ENCODE measurements at regions not wholly inside any gene's neighbourhood (a gene's known extent, or its start where the extent isn't known, plus 50 kb on each side); places are given as distances from the start of the nearest gene placed in this dataset.

DNA sequence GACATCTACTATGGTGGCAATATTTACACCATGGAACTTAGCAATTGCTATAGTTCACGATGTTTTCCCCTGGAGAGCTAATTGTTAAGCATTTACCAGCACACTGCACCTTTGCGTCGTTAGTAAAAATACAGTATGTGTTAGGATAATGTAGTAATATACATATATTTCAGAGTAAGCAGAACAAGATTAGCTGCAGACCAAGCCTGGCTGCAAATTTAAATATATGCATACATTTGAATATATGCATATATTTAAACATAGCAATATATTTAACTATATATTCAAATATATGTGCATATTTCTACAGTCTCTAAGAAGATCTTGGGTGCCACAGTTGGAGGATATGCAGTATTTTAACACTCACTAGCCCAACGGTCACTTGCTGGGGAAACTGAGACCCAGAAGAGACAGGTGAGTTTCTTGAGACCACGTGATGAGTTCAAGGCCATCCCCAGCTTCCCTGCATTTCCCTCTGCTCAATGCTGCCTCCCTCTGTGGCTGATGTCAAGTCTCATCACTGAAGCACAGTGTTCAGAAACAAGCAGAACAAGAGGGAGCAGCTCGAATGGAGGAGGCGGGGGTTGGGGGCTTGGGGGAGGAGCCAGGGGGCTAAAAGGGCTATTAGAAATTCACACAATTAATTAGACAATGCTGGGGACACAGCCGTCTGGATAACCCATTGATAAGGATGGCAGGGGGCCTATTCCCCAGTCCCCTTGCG, 708.0 kb downstream of the MED13L start:
- no peak for DNase-seq

GRCh38 chr12:115558281-115558680, 719.2 kb downstream of the MED13L start:
- no peak for DNase-seq

DNA sequence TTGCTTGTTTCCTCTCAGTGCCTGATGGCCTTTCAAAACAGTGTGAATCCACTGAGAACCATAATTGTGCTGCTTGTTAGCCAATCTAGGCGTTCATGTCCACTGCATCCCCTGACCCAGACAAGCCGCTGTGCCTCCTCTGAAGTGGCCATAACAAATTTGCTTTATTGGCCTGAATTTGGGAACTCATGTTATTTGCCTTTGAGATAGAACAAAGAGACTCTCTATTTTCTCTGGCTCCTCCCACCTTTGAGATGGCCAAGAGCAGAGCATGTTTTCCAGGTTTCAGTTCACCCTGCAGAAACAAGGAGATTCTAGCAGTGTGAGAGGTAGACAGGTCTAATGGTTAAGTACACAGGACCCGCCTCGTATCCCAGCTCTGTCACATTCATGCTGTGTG, 723.9 kb downstream of the MED13L start:
- no peak for DNase-seq

- DNase-seq = no peak
These were observed 734.2 kb downstream of the MED13L start for GRCh38 chr12:115543269-115543668.

DNA sequence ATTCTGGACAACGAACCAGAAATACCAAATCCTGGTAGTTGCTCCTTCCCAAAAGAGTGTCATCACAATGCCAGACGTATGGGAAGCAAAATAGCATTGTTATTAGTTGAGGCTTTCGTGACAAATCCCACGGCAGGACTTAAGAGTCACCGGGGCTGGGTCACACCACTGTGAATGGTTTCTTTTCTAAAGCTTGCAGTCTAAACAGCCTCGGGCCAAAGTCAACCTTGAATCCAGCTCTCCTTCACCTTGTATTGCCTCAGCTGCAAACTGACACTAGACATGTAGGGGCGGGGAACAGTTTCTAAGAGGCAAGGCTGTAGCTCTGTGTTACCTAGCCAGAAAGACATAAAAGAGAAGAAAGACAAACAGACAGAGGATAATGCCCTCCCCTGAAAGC, 734.8 kb downstream of the MED13L start:
- DNase-seq = no peak

- no peak for DNase-seq
These were observed 735.5 kb downstream of the MED13L start for GRCh38 chr12:115541891-115542421.

GRCh38 chr12:115528466-115528865, 749.0 kb downstream of the MED13L start:
- DNase-seq = no peak

DNA sequence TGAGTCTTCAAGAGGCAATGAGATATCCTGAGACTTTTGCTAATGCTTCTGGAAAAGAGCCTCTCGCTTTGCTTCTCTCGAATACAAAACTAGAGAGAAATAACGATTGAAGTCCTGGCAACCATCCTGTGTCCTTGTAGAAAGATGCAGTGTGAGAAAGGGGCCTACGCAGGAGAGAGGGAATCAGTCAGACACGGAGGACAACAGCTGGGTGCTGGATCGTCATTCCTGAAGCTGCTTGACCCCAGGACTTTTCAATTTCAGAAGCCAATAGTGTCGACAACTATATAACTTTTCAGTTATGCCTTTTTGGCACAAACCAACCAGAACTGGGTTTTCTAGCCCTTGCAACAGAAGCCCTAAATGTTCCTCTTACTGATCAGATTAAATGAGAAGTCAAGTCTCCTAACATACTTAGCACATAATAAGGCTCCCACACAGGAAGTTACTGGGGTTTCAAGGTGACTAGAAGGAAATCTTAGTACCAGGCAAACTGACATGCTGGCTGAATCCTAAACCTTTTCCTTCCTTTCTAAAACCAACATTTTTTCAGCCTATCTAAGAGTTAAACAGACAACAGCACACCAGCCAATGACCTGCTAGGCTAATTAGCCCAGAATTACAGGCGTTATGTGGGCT, 755.6 kb downstream of the MED13L start:
- DNase-seq = no peak

DNA sequence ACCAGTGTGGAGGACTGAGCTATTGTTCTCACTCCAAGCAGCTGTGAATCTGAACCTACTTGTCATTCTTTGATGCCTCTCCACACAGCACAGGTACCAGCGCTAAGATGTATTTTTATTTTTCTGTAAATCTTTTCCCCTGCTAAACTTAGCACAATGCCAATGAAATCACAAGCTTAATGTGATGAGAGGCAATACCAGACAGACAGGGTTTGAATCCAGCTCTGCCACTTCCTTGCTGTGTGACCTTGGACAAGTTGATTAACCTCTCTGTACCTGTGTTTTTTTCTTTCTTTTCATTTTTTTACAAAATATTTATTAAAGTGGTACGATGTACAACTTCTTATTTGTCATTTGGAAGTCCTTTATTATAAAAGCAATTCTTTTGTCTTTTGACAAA, 757.6 kb downstream of the MED13L start:
- no peak for DNase-seq

DNA sequence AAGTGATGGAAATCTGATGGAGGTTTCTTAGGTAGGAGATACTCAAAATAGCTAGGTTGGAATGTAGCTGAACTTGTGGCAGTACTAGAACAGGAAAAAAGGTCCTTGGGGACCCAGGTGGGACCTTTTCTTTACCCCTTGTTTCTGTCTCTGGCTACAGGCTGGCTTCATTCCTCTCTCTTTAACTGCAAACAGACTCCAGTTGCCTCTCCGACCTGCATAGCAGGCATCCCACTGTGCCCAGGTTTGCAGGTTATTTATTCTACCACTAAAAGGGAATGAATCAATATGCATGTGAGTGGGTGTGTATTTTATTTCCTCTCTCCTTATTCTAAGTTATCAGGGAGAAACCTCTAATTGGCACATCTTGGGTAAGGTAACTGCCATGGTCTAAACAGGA, 758.1 kb downstream of the MED13L start:
- DNase-seq = no peak

- no peak for DNase-seq
These were observed 759.6 kb downstream of the MED13L start for GRCh38 chr12:115517913-115518312.

GRCh38 chr12:115511986-115512711, 765.3 kb downstream of the MED13L start:
- DNase-seq = no peak

- no peak for DNase-seq
These were observed 766.2 kb downstream of the MED13L start for GRCh38 chr12:115511305-115511704.

DNA sequence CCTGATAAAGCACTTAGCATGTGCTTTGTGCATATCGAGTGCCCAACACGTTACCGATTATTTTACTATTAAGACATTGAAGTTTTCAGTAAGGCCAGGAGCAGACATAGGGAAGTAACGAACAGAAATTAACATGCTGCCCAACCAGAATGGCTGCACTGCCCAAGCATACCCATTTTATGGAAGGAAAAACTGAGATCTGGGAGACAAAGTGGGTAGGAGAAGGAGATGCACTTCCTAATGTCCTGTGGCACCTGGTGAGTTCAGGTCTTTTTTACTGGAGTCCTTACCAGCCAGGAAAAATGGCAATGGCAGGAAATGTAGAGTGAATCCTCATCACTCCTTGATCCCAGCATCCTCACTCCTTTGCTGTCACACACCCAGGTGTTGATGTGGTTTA, 768.5 kb downstream of the MED13L start:
- no peak for DNase-seq

DNA sequence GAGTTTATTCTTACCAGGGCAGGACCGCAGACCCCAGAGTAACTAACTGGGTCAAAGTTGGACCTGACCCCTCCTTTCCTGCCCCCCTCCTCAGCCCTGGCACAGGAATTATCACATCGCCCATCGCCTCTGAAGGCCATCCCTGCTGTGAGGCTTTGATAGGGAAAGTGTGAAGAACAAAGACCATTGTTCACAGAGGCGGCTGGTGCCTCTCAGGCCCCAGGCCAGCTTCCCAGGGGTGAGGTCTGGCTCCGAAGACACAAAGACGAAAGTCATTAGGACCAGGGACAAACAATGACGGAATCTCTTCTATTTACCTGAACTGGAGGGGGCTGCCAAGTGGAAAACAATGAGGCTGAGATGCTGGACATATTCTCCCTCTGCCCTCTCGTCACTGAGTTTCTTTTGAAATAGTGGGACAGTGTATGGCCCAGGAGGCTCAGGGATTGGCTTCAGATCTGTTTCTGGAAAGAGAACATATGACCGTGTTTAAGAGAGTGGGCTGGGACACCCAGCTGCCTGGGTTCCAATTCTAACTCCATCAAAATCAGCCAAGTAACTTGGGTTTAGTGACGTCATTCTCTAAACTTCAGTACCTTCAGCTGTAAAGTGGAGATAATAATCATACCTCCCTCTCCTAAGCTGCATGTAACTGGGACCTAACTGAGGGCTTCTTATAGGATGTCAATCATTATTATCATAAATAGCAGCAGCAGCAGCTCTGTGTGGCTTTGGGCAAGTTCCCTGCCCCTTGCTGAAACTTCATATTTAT, 769.4 kb downstream of the MED13L start:
- no peak for DNase-seq

- no peak for DNase-seq
These were observed 770.0 kb downstream of the MED13L start for GRCh38 chr12:115507560-115507889.

- DNase-seq = no peak
These were observed 770.5 kb downstream of the MED13L start for GRCh38 chr12:115506822-115507559.

- DNase-seq = no peak
These were observed 772.9 kb downstream of the MED13L start for GRCh38 chr12:115504306-115505290.

GRCh38 chr12:115500872-115501271, 776.6 kb downstream of the MED13L start:
- no peak for DNase-seq

- no peak for DNase-seq
These were observed 782.2 kb downstream of the MED13L start for GRCh38 chr12:115495300-115495699.

GRCh38 chr12:115492553-115492952, 784.9 kb downstream of the MED13L start:
- no peak for DNase-seq

Measured in GOT3 (cell line).